ENCODE measurements at regions not wholly inside any gene's neighbourhood (a gene's known extent, or its start where the extent isn't known, plus 50 kb on each side); places are given as distances from the start of the nearest gene placed in this dataset.

GRCh38 chr12:127268706-127269425 lies 998.1 kb upstream of the TMEM132C start (continued):
- TF ChIP-seq ATF3 (IDR thresholded peaks at IDR 0.05; ENCODE audit: insufficient read depth, low read depth, low read length), result no peak
- no peak for TF ChIP-seq BCL11A (IDR thresholded peaks at IDR 0.05; ENCODE audit: low read depth in 2 of 2, low read length in 2 of 2)
